Progenitor cell of endocrine pancreas (in vitro differentiated cells): ENCODE measurements at regions not wholly inside any gene's neighbourhood (a gene's known extent, or its start where the extent isn't known, plus 50 kb on each side); places are given as distances from the start of the nearest gene placed in this dataset.

Experiments
- DNase-seq: peaks from one replicate; pipeline ENCODE4 v3.0.0; 2021; ENCODE audit warnings: low spot score; ENCODE audit not compliant: unreplicated experiment
- H3K27ac Mint-ChIP-seq: 2 replicates; pipeline ENCODE4 v1.8.0; 2021; ENCODE audit warnings: mild to moderate bottlenecking, moderate library complexity, mixed read lengths
- H3K27me3 Mint-ChIP-seq: 2 replicates; pipeline ENCODE4 v1.8.0; 2021; ENCODE audit warnings: mixed read lengths
- H3K36me3 Mint-ChIP-seq: 2 replicates; pipeline ENCODE4 v1.8.0; 2022; ENCODE audit warnings: mixed read lengths; ENCODE audit not compliant: insufficient read depth
- H3K4me1 Mint-ChIP-seq: 2 replicates; pipeline ENCODE4 v1.8.0; 2021; ENCODE audit warnings: low read depth, mixed read lengths
- H3K4me3 Mint-ChIP-seq: 2 replicates; pipeline ENCODE4 v1.8.0; 2021; ENCODE audit warnings: low read depth, mild to moderate bottlenecking, moderate library complexity, mixed read lengths
- H3K9me3 Mint-ChIP-seq: 2 replicates; pipeline ENCODE4 v1.8.0; 2021; ENCODE audit warnings: low read depth, mixed read lengths
- TF ChIP-seq, protein P1 (sequence below): fragments of 200-600 bp; sonication (generic); IDR thresholded peaks from one replicate; pipeline ENCODE4 v1.5.0; 2021; ENCODE audit warnings: antibody characterized with exemption, mild to moderate bottlenecking; ENCODE audit not compliant: unreplicated experiment

DNA sequence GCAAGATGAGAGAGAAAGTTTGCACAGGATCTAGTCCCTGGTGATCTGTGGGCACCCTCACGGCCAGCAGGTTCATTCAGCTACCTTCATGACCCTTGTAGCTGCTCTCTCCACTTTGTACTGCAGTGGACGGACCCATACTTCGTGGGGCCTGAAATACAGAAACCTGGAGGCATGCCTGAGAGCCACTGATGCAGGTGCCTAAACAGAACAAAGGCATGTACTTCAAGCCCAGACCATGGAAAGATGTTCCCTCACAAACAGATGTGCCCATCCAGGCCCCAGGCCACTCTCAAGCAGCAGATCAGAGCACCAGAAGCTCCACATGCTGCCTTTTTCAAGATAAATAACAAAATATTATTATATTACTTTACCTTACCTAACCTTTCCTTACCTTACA, 1629.0 kb downstream of the ARAP2 start:
- DNase-seq, result no peak
- Mint-ChIP-seq H3K27ac (no peak overlapping the region), H3K9me3 (no peaks in the 10 kb centered on the region), H3K4me3 (no peak overlapping the region), H3K4me1 (no peaks in the 10 kb centered on the region), H3K27me3 (no peaks in the 10 kb centered on the region), H3K36me3 (no peaks in the 10 kb centered on the region)
- TF ChIP-seq, protein P1, sequence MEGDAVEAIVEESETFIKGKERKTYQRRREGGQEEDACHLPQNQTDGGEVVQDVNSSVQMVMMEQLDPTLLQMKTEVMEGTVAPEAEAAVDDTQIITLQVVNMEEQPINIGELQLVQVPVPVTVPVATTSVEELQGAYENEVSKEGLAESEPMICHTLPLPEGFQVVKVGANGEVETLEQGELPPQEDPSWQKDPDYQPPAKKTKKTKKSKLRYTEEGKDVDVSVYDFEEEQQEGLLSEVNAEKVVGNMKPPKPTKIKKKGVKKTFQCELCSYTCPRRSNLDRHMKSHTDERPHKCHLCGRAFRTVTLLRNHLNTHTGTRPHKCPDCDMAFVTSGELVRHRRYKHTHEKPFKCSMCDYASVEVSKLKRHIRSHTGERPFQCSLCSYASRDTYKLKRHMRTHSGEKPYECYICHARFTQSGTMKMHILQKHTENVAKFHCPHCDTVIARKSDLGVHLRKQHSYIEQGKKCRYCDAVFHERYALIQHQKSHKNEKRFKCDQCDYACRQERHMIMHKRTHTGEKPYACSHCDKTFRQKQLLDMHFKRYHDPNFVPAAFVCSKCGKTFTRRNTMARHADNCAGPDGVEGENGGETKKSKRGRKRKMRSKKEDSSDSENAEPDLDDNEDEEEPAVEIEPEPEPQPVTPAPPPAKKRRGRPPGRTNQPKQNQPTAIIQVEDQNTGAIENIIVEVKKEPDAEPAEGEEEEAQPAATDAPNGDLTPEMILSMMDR, result no peak

GRCh38 chr4:34619531-34620162, 1624.7 kb downstream of the ARAP2 start:
- Mint-ChIP-seq H3K4me3 (no peak overlapping the region), H3K27me3 (no peaks in the 10 kb centered on the region), H3K36me3 (no peaks in the 10 kb centered on the region), H3K9me3 (no peaks in the 10 kb centered on the region), H3K27ac (no peak overlapping the region), H3K4me1 (no peaks in the 10 kb centered on the region)
- TF ChIP-seq, protein P1, result no peak
- DNase-seq, result no peak

DNA sequence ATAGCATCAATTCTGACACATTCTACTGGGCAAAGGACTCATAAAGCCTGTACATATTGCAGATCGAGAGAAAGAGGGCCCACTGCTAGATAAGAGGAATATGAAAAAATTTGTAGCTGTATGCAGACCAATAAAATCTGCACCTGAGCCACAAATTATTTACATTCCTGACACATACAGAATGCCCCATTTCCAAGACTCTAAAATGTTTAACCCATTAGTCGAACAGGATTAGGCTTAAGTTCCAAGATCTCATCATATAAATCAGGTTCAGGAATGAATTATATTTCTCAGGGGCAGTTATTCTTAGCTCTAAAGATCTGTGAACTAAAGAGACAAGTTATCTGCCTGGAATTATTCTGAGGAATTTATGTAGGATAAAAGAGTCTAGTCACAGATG, 1615.8 kb downstream of the ARAP2 start:
- Mint-ChIP-seq H3K36me3 (no peaks in the 10 kb centered on the region), H3K27me3 (no peaks in the 10 kb centered on the region), H3K9me3 (peaks cover 16% of the 10 kb centered on the region), H3K4me1 (no peaks in the 10 kb centered on the region), H3K27ac (no peak overlapping the region), H3K4me3 (no peak overlapping the region)
- TF ChIP-seq, protein P1, result no peak
- DNase-seq, result no peak

- Mint-ChIP-seq H3K4me3 (no peak overlapping the region), H3K27ac (no peak overlapping the region)
- TF ChIP-seq, protein P1, result no peak
Measured at GRCh38 chr4:34629451-34629850, 1614.9 kb downstream of the ARAP2 start.

DNA sequence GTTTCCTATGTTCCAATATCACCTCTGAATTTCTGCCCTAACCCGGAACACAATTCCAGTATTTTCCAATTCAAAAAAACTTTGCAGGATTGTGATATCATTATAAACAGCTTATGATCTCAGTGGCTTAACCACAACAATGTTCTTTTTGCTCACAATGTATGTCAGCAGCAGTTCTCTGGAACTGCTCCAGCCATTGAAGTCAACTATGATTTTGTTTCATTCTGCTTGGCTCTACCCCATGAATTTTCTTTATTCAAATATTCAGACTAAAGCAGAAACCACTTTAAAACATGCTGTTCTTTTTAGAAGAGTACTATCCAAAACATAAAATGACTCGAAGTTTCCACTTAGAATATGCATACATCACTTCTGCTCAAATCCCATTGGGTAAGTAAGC, 1611.1 kb downstream of the ARAP2 start:
- no peak for DNase-seq
- H3K4me3 Mint-ChIP-seq, result no peak overlapping the region
- H3K9me3 Mint-ChIP-seq, result peaks cover 6% of the 10 kb centered on the region
- no peaks in the 10 kb centered on the region for H3K36me3 Mint-ChIP-seq
- no peaks in the 10 kb centered on the region for H3K4me1 Mint-ChIP-seq
- no peak overlapping the region for H3K27ac Mint-ChIP-seq
- TF ChIP-seq, protein P1, result no peak
- H3K27me3 Mint-ChIP-seq, result no peaks in the 10 kb centered on the region

More at GRCh38 chr4:34629451-34629850, 1614.9 kb downstream of the ARAP2 start:
- no peak for DNase-seq
- Mint-ChIP-seq H3K9me3 (peaks cover 16% of the 10 kb centered on the region), H3K4me1 (no peaks in the 10 kb centered on the region), H3K36me3 (no peaks in the 10 kb centered on the region), H3K27me3 (no peaks in the 10 kb centered on the region)
